Endothelial cell (in vitro differentiated cells): ENCODE measurements at regions not wholly inside any gene's neighbourhood (a gene's known extent, or its start where the extent isn't known, plus 50 kb on each side); places are given as distances from the start of the nearest gene placed in this dataset.

Experiments used
- DNase-seq: peaks from one replicate; pipeline ENCODE4 v3.0.0; 2021; ENCODE audit warnings: low spot score
- H3K27ac Mint-ChIP-seq: one replicate; pipeline ENCODE4 v1.8.0; 2021; ENCODE audit warnings: mixed read lengths, inconsistent platforms; ENCODE audit not compliant: unreplicated experiment
- H3K27me3 Mint-ChIP-seq: one replicate; pipeline ENCODE4 v1.8.0; 2021; ENCODE audit warnings: mild to moderate bottlenecking, moderate library complexity, mixed read lengths, inconsistent platforms; ENCODE audit not compliant: unreplicated experiment
- H3K36me3 Mint-ChIP-seq: one replicate; pipeline ENCODE4 v1.8.0; 2021; ENCODE audit warnings: mild to moderate bottlenecking, low read depth, mixed read lengths, inconsistent platforms; ENCODE audit not compliant: unreplicated experiment
- H3K4me1 Mint-ChIP-seq: one replicate; pipeline ENCODE4 v1.8.0; 2021; ENCODE audit warnings: mild to moderate bottlenecking, mixed read lengths, inconsistent platforms; ENCODE audit not compliant: unreplicated experiment
- H3K4me3 Mint-ChIP-seq: one replicate; pipeline ENCODE4 v1.8.0; 2021; ENCODE audit warnings: mild to moderate bottlenecking, mixed read lengths, inconsistent platforms; ENCODE audit not compliant: unreplicated experiment
- H3K9me3 Mint-ChIP-seq: one replicate; pipeline ENCODE4 v1.8.0; 2021; ENCODE audit warnings: mixed read lengths, inconsistent platforms; ENCODE audit not compliant: unreplicated experiment
- CTCF ChIP-seq: fragments of 200-600 bp; sonication (generic); IDR thresholded peaks from one replicate; pipeline ENCODE4 v1.5.0; 2021; ENCODE audit warnings: antibody characterized with exemption; ENCODE audit not compliant: unreplicated experiment

- TF ChIP-seq CTCF: no peak
- DNase-seq: no peak
- H3K36me3 Mint-ChIP-seq: peaks cover 5% of the 10 kb centered on the region
Observed at GRCh38 chr17:83186751-83187421, 107.5 kb downstream of the METRNL start.

GRCh38 chr17:83187782-83188311, 108.4 kb downstream of the METRNL start:
- no peak for DNase-seq
- Mint-ChIP-seq H3K4me1 (no peaks in the 10 kb centered on the region), H3K27me3 (peaks cover 12% of the 10 kb centered on the region), H3K4me3 (no peak overlapping the region), H3K36me3 (peaks cover 5% of the 10 kb centered on the region), H3K9me3 (peaks cover 5% of the 10 kb centered on the region), H3K27ac (no peak overlapping the region)
- TF ChIP-seq CTCF: no peak

More at GRCh38 chr17:83186751-83187421, 107.5 kb downstream of the METRNL start:
- no peak overlapping the region for H3K4me3 Mint-ChIP-seq
- no peak overlapping the region for H3K27ac Mint-ChIP-seq
- peaks cover 5% of the 10 kb centered on the region for H3K9me3 Mint-ChIP-seq
- H3K4me1 Mint-ChIP-seq: no peaks in the 10 kb centered on the region
- peaks cover 12% of the 10 kb centered on the region for H3K27me3 Mint-ChIP-seq

GRCh38 chr17:83189044-83190003, 109.9 kb downstream of the METRNL start:
- no peak for DNase-seq
- H3K4me1 Mint-ChIP-seq: no peaks in the 10 kb centered on the region
- H3K27ac Mint-ChIP-seq: no peak overlapping the region
- peaks cover 5% of the 10 kb centered on the region for H3K36me3 Mint-ChIP-seq
- TF ChIP-seq CTCF: no peak
- peaks cover 5% of the 10 kb centered on the region for H3K9me3 Mint-ChIP-seq
- H3K4me3 Mint-ChIP-seq: no peak overlapping the region
- H3K27me3 Mint-ChIP-seq: peaks cover 9% of the 10 kb centered on the region

- Mint-ChIP-seq H3K4me3 (no peak overlapping the region), H3K27me3 (peaks cover 7% of the 10 kb centered on the region), H3K4me1 (no peaks in the 10 kb centered on the region), H3K36me3 (no peaks in the 10 kb centered on the region), H3K27ac (no peak overlapping the region), H3K9me3 (peaks cover 5% of the 10 kb centered on the region)
- DNase-seq: no peak
- TF ChIP-seq CTCF: no peak
Observed at GRCh38 chr17:83190004-83190385, 110.6 kb downstream of the METRNL start.
